GM12864 (cell line): ENCODE measurements at regions not wholly inside any gene's neighbourhood (a gene's known extent, or its start where the extent isn't known, plus 50 kb on each side); places are given as distances from the start of the nearest gene placed in this dataset.

Experiments used
- DNase-seq: peaks from one replicate; pipeline ENCODE4 v3.0.0-alpha.2; 2011; ENCODE audit warnings: low read depth
- H3K4me3 ChIP-seq: 2 replicates; pipeline ENCODE4 v1.5.1; 2011; ENCODE audit warnings: mild to moderate bottlenecking, low read depth, low read length, control low read depth
- CTCF ChIP-seq: IDR thresholded peaks from 2 replicates; pipeline ENCODE4 v1.5.1; 2011; ENCODE audit warnings: low read depth, mild to moderate bottlenecking, moderate library complexity, low read length, control low read depth, inconsistent platforms; ENCODE audit errors: missing control alignments

GRCh38 chr20:56899506-56899905, 270.4 kb downstream of the TFAP2C start:
- no peak overlapping the region for H3K4me3 ChIP-seq
- DNase-seq = no peak
- TF ChIP-seq CTCF = no peak

GRCh38 chr20:56900252-56900651, 271.1 kb downstream of the TFAP2C start:
- no peak overlapping the region for H3K4me3 ChIP-seq
- DNase-seq = no peak
- no peak for TF ChIP-seq CTCF

GRCh38 chr20:56903421-56903820, 274.3 kb downstream of the TFAP2C start:
- no peak for DNase-seq
- no peak for TF ChIP-seq CTCF
- H3K4me3 ChIP-seq = no peak overlapping the region

- H3K4me3 ChIP-seq = no peak overlapping the region
- no peak for TF ChIP-seq CTCF
- no peak for DNase-seq
Observed at GRCh38 chr20:56903858-56904257, 274.8 kb downstream of the TFAP2C start.

GRCh38 chr20:56909918-56910714, 281.0 kb downstream of the TFAP2C start:
- no peak overlapping the region for H3K4me3 ChIP-seq
- DNase-seq = no peak
- no peak for TF ChIP-seq CTCF

- no peak for TF ChIP-seq CTCF
Observed at GRCh38 chr20:56911946-56912345, 282.8 kb downstream of the TFAP2C start.

GRCh38 chr20:56914532-56914931, 285.4 kb downstream of the TFAP2C start:
- no peak overlapping the region for H3K4me3 ChIP-seq
- no peak for DNase-seq
- TF ChIP-seq CTCF = no peak

More at GRCh38 chr20:56911946-56912345, 282.8 kb downstream of the TFAP2C start:
- no peak for DNase-seq
- H3K4me3 ChIP-seq = no peak overlapping the region
